Medulla oblongata (tissue), 1 donor: ENCODE measurements at regions not wholly inside any gene's neighbourhood (a gene's known extent, or its start where the extent isn't known, plus 50 kb on each side); places are given as distances from the start of the nearest gene placed in this dataset.

ENCODE experiments used
- DNase-seq: peaks from one replicate; pipeline ENCODE4 v3.0.0-alpha.2; 2015; ENCODE audit errors: extremely low spot score

GRCh38 chr12:77122661-77123060, 57.3 kb upstream of the E2F7 start:
- DNase-seq, result no peak

- DNase-seq, result no peak
These were observed 56.9 kb upstream of the E2F7 start for GRCh38 chr12:77122236-77122635.

GRCh38 chr12:77120156-77121085, 55.1 kb upstream of the E2F7 start:
- DNase-seq, result no peak

- no peak for DNase-seq
These were observed 53.3 kb upstream of the E2F7 start for GRCh38 chr12:77118696-77119095.

- DNase-seq, result no peak
These were observed 50.9 kb upstream of the E2F7 start for GRCh38 chr12:77116277-77116676.

GRCh38 chr12:77115471-77115870, 50.1 kb upstream of the E2F7 start:
- no peak for DNase-seq
